ENCODE measurements at regions not wholly inside any gene's neighbourhood (a gene's known extent, or its start where the extent isn't known, plus 50 kb on each side); places are given as distances from the start of the nearest gene placed in this dataset.

- TF ChIP-seq CTCF (IDR thresholded peaks at IDR 0.05; ENCODE audit: borderline replicate concordance, extremely low read depth, low read length, poor library complexity, severe bottlenecking), result no peak
- TF ChIP-seq EZH2 (IDR thresholded peaks at IDR 0.05; ENCODE audit: borderline replicate concordance, low read depth, low read length, severe bottlenecking), result no peak
Observed at GRCh38 chr12:77727442-77728001, 103.2 kb upstream of the NAV3 start.
